Body of pancreas (tissue), 4 donors: ENCODE measurements at regions not wholly inside any gene's neighbourhood (a gene's known extent, or its start where the extent isn't known, plus 50 kb on each side); places are given as distances from the start of the nearest gene placed in this dataset.

ENCODE experiments used
- POLR2A ChIP-seq, 3 donors: fragments of 450-650 bp; IDR thresholded peaks; one replicate each; pipeline ENCODE4 v1.6.1; 2016; ENCODE audit warnings: antibody characterized with exemption in 3 of 3, mild to moderate bottlenecking in 2 of 3
- TF ChIP-seq, protein P1 (sequence below), 7 experiments: fragments of 450-650 bp in 4 of 7; fragments of 200-600 bp in 3 of 7; sonication (generic) in 3 of 7; IDR thresholded peaks; one replicate each; pipeline ENCODE4 v1.5.1; 2016 to 2019; ENCODE audit warnings: antibody characterized with exemption in 7 of 7

DNA sequence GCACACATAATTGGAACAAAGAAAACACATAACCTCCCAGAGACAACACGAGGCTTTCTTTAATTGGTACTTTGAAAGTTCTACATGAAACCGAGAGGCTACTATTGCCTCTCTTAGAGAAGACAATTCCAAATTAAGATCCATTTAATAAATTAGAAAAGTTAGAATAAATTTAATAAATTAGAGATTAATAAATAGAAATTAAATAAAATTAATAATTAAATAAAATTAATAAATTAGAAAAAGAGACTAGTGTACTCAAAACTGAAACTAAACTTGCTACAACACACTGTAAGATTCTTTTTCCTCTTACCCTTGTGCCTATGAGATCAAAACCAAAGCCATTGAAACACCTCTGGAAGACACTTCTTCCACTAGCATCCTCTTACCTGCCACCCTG, 199.0 kb downstream of the URB2 start:
- TF ChIP-seq, protein P1, sequence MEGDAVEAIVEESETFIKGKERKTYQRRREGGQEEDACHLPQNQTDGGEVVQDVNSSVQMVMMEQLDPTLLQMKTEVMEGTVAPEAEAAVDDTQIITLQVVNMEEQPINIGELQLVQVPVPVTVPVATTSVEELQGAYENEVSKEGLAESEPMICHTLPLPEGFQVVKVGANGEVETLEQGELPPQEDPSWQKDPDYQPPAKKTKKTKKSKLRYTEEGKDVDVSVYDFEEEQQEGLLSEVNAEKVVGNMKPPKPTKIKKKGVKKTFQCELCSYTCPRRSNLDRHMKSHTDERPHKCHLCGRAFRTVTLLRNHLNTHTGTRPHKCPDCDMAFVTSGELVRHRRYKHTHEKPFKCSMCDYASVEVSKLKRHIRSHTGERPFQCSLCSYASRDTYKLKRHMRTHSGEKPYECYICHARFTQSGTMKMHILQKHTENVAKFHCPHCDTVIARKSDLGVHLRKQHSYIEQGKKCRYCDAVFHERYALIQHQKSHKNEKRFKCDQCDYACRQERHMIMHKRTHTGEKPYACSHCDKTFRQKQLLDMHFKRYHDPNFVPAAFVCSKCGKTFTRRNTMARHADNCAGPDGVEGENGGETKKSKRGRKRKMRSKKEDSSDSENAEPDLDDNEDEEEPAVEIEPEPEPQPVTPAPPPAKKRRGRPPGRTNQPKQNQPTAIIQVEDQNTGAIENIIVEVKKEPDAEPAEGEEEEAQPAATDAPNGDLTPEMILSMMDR (IDR thresholded peaks at IDR 0.05) = no peak
- TF ChIP-seq POLR2A (IDR thresholded peaks at IDR 0.05) = no peak
